Stomach (tissue), 8 donors: ENCODE measurements at regions not wholly inside any gene's neighbourhood (a gene's known extent, or its start where the extent isn't known, plus 50 kb on each side); places are given as distances from the start of the nearest gene placed in this dataset.

Experiments used
- DNase-seq, 2 donors: peaks; one replicate each; pipeline versions ENCODE4 v3.0.0 to v3.0.0-alpha.2; 2013 to 2019
- H3K27ac ChIP-seq, 5 donors: fragments of 200-600 bp in 4 of 5; sonication (generic) in 4 of 5; one replicate each; pipeline ENCODE4 v1.5.1; 2013 to 2019; ENCODE audit warnings: mild to moderate bottlenecking in 1 of 5, moderate library complexity in 1 of 5
- H3K27me3 ChIP-seq, 3 donors: fragments of 200-600 bp; sonication (generic); one replicate each; pipeline ENCODE4 v1.5.1; 2017 to 2019; ENCODE audit warnings: mixed run types in 1 of 3
- H3K36me3 ChIP-seq, 4 donors: fragments of 200-600 bp; sonication (generic); 1 replicate in 3 of 4; 2 replicates in 1 of 4; pipeline ENCODE4 v1.5.1; 2016 to 2019
- H3K4me1 ChIP-seq, 4 donors: fragments of 200-600 bp; sonication (generic); one replicate each; pipeline ENCODE4 v1.5.1; 2016 to 2019
- H3K4me3 ChIP-seq, 4 donors: fragments of 200-600 bp; sonication (generic) in 3 of 4; one replicate each; pipeline ENCODE4 v1.5.1; 2016 to 2019; ENCODE audit warnings: mild to moderate bottlenecking in 1 of 4
- H3K9me3 ChIP-seq, 4 donors: fragments of 200-600 bp; sonication (generic); one replicate each; pipeline ENCODE4 v1.5.1; 2016 to 2019
- CTCF ChIP-seq, 7 experiments: fragments of 450-650 bp in 4 of 7; fragments of 200-600 bp in 3 of 7; sonication (generic) in 3 of 7; IDR thresholded peaks; one replicate each; pipeline ENCODE4 v1.5.1; 2016 to 2019; ENCODE audit warnings: antibody characterized with exemption in 7 of 7, control low read depth in 2 of 7, mild to moderate bottlenecking in 1 of 7
- EP300 ChIP-seq: sonication (generic); formaldehyde crosslinking; IDR thresholded peaks from one replicate; pipeline ENCODE4 v1.6.1; 2017; ENCODE audit warnings: antibody characterized with exemption
- POLR2A ChIP-seq, 4 donors: fragments of 450-650 bp; IDR thresholded peaks; one replicate each; pipeline ENCODE4 v1.6.1; 2016; ENCODE audit warnings: antibody characterized with exemption in 4 of 4, control low read depth in 2 of 4, mild to moderate bottlenecking in 1 of 4, moderate library complexity in 1 of 4
- POLR2AphosphoS5 ChIP-seq, 3 donors: sonication (generic); formaldehyde crosslinking; IDR thresholded peaks; one replicate each; pipeline ENCODE4 v1.6.1; 2016; ENCODE audit warnings: antibody characterized with exemption in 3 of 3
- WGBS, 5 donors: extraction: QIAGEN DNeasy Blood & Tissue Kit in 3 of 5; methylation state at CpG; one replicate each; pipeline versions ENCODE4 v1.1.5 to v1.1.7; 2013 to 2018; 5-methylcytosine and 5-hydroxymethylcytosine counted together
- intact Hi-C: fragments of 100-400 bp; cut with DNase I; formaldehyde crosslinking; loops from one replicate; pipeline ENCODE4 v1.15.1; 2023; ENCODE audit warnings: low total_unique reads
- donor health status: healthy with polysubstance abuse.
- donor health status: Bipolar disorder and iron deficiency.
- donor health status: healthy.

- no peak for DNase-seq
- H3K9me3 ChIP-seq: no peaks in the 10 kb centered on the region
Measured at GRCh38 chr6:141140905-141141304, 991.8 kb upstream of the GJE1 start.

GRCh38 chr6:141139461-141139860 lies 993.3 kb upstream of the GJE1 start:
- no peaks in the 10 kb centered on the region for H3K36me3 ChIP-seq
- H3K27me3 ChIP-seq: no peaks in the 10 kb centered on the region
- TF ChIP-seq POLR2AphosphoS5 (IDR thresholded peaks at IDR 0.05): no peak
- WGBS, 5 donors: 91 to 96% (median 95%) methylated on average over 10 of the region's 10 CpGs
- H3K27ac ChIP-seq: no peak overlapping the region
- no peak for DNase-seq
- H3K4me1 ChIP-seq: no peaks in the 10 kb centered on the region
- H3K4me3 ChIP-seq: no peak overlapping the region
- intact Hi-C loops: no loop called here
- H3K9me3 ChIP-seq: no peaks in the 10 kb centered on the region

More at GRCh38 chr6:141140905-141141304, 991.8 kb upstream of the GJE1 start:
- no peak overlapping the region for H3K27ac ChIP-seq
- no peaks in the 10 kb centered on the region for H3K36me3 ChIP-seq
- no peak overlapping the region for H3K4me3 ChIP-seq
- no peaks in the 10 kb centered on the region for H3K27me3 ChIP-seq
- H3K4me1 ChIP-seq: no peaks in the 10 kb centered on the region
- TF ChIP-seq EP300 (no peak), POLR2AphosphoS5 (IDR thresholded peaks at IDR 0.05) (no peak), CTCF (IDR thresholded peaks at IDR 0.05) (no peak), POLR2A (IDR thresholded peaks at IDR 0.05) (no peak)
- intact Hi-C loops: no loop called here

- no peak overlapping the region for H3K27ac ChIP-seq
- DNase-seq: no peak
- H3K9me3 ChIP-seq: no peaks in the 10 kb centered on the region
- H3K27me3 ChIP-seq: no peaks in the 10 kb centered on the region
- no peaks in the 10 kb centered on the region for H3K36me3 ChIP-seq
- 25 to 66% (median 53%) methylated on average over 1 of the region's 1 CpG for WGBS, 5 donors
- H3K4me1 ChIP-seq: no peaks in the 10 kb centered on the region
- H3K4me3 ChIP-seq: no peak overlapping the region
- TF ChIP-seq POLR2A (IDR thresholded peaks at IDR 0.05) (no peak), EP300 (no peak), CTCF (IDR thresholded peaks at IDR 0.05) (no peak), POLR2AphosphoS5 (IDR thresholded peaks at IDR 0.05) (no peak)
- intact Hi-C loops: no loop called here
Measured at GRCh38 chr6:141134723-141135122, 998.0 kb upstream of the GJE1 start.

GRCh38 chr6:141133836-141134235 lies 998.9 kb upstream of the GJE1 start:
- Histone ChIP-seq H3K36me3 (no peaks in the 10 kb centered on the region), H3K27me3 (no peaks in the 10 kb centered on the region), H3K4me1 (no peaks in the 10 kb centered on the region), H3K27ac (no peak overlapping the region), H3K9me3 (no peaks in the 10 kb centered on the region), H3K4me3 (no peak overlapping the region)
- no peak for DNase-seq
- intact Hi-C loops: no loop called here
- 65 to 77% (median 73%) methylated on average over 3 of the region's 3 CpGs for WGBS, 5 donors
- TF ChIP-seq CTCF (IDR thresholded peaks at IDR 0.05): no peak

GRCh38 chr6:141133346-141133745 lies 999.4 kb upstream of the GJE1 start:
- Histone ChIP-seq H3K27me3 (no peaks in the 10 kb centered on the region), H3K4me1 (no peaks in the 10 kb centered on the region), H3K4me3 (no peak overlapping the region), H3K27ac (no peak overlapping the region), H3K36me3 (no peaks in the 10 kb centered on the region), H3K9me3 (no peaks in the 10 kb centered on the region)
- 75 to 97% (median 88%) methylated on average over 1 of the region's 1 CpG for WGBS, 5 donors
- intact Hi-C loops: no loop called here
- TF ChIP-seq EP300 (no peak), CTCF (IDR thresholded peaks at IDR 0.05) (no peak), POLR2AphosphoS5 (IDR thresholded peaks at IDR 0.05) (no peak), POLR2A (IDR thresholded peaks at IDR 0.05) (no peak)
- DNase-seq: no peak
